HG02852 (cell line): ENCODE measurements at regions not wholly inside any gene's neighbourhood (a gene's known extent, or its start where the extent isn't known, plus 50 kb on each side); places are given as distances from the start of the nearest gene placed in this dataset.

Experiments
- ATAC-seq: cut with Tn5 transposase; IDR thresholded peaks from one replicate; pipeline ENCODE4 v1.9.1; 2021; ENCODE audit warnings: mild to moderate bottlenecking, moderate library complexity; ENCODE audit not compliant: unreplicated experiment

DNA sequence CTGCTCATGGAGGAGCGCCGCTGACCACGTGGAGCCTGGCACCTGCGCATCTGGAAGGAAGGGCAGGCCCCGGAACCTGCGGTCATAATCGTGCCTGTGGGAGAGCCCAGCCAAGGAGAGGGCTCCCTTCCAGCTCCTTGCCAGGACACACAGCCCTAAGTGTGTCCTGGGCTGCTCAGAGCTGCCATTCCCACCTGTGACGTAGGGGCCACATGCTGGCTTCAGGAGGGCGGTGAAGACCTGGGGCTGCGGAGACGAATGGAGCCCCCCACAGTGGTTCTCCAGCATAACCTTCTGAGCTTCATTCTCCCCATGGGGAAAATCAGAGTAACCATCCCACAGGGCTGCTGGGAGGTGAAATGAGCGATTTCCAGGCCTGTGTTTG lies 127.6 kb upstream of the CHST15 start:
- no peak for ATAC-seq

DNA sequence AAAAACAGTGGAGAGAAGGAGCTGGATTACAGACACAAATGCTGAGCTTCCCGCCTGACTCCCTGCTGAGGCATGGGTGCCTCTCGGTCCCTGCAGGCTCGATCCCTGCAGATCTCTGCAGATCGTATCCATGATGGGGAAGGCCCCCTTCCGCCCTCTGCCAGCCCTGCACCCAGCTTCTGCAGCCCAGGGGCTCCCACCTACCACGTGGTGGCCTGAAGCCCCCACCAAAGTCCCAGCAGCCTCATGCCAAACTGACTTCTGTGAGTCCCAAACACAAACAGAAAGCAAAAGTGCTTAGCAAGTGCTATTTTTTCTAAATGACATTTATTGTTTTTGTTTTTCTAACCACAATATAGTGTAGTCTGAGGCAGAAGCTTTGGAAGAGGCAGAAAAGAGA lies 127.1 kb upstream of the CHST15 start:
- no peak for ATAC-seq

DNA sequence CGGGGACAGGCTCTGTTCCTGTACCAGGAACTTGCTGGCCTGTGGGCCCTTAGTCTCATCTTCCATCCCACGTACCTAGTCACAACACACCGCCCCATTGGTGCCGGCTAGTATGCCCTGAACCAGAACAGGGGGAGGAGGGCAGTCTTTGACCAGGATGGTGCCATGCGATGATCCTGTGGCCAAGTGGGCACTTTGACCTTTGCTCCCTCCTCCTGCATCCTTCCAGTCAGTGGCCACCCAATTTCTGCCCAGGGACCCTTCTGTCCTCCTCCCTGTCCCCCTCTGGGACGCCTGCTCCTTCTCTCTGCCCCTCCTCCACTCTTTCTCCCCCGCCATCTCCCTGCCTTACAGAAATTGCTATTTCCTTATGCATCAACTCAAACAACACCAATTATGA lies 126.3 kb upstream of the CHST15 start:
- no peak for ATAC-seq

DNA sequence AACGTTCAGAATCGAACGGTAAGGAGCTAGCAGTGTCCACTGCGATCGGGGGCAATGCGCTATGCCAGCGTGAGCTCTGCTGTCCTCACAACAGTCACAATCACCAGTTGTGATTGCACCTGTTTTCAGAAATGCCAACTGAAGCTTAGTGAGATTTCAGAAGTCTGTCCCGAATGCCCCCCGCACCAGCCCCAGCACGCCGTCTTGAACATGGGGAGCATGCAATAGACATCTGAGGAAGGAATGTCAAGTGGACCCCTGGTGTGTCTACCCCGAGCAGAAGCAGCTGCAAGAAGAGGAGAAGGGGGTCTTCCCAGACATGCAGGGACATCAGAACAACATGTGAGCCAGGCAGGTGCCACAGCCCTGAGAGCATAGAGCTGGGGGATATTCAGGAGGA lies 125.7 kb upstream of the CHST15 start:
- no peak for ATAC-seq

DNA sequence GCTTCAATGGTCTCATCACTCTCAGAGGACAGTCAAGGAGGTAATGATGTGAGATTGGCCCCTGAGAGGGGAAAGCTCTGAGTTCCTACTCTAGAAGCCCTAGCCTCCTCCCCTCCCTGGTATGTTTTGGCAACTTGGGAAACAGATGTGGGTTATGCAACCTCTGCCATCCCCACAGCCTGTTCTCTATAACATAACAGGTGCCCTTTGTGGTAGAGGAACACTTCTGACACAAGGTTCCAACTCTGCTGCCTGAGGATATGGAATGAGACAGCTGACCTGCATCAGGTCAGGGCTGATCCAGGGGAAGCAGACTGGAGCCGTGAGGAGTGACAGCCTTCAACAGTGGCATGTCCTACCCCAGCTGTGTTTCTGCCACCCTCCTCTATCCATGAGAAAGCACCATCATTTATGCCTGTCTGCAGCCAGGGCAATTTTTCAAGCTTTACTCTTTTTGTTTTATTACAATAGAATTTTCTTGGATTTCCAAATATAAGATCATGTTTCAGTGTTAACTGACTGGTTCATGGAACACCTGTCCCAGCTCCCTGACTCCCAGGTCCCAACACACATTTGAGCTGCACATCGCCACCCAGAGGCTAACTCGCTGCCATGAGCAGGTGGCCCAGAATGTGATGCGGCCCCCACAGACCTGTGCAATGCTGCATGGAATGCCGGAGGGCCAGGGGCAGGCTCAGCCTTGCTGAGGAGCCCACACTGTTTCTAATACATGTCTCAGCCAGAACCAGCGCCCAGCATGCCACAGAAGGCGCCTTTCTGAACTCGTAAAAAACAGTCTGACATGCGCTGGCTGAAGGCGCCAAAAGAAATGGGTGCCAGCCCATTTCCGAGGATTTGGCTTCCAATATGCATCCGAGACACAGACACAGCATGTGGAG lies 124.8 kb upstream of the CHST15 start:
- no peak for ATAC-seq

DNA sequence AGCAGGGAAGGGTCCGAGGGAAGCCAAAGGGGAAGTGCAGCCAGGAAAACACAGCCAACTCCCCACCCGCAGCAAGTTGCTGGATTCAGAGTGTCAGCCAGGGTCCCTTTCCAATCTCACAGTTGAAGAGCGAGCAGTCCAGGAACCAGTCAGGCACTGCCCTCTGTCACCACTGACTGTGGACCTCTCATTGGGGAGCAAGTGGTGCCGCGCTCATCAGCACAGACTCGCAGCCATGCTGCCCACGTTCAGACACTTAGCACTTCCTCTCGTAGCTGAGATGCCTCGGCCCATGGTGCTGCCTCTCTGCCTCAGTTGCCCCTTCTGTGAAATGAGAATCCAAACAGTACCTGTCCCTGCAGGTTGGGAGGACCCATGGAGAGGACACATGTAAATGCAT lies 123.6 kb upstream of the CHST15 start:
- no peak for ATAC-seq

DNA sequence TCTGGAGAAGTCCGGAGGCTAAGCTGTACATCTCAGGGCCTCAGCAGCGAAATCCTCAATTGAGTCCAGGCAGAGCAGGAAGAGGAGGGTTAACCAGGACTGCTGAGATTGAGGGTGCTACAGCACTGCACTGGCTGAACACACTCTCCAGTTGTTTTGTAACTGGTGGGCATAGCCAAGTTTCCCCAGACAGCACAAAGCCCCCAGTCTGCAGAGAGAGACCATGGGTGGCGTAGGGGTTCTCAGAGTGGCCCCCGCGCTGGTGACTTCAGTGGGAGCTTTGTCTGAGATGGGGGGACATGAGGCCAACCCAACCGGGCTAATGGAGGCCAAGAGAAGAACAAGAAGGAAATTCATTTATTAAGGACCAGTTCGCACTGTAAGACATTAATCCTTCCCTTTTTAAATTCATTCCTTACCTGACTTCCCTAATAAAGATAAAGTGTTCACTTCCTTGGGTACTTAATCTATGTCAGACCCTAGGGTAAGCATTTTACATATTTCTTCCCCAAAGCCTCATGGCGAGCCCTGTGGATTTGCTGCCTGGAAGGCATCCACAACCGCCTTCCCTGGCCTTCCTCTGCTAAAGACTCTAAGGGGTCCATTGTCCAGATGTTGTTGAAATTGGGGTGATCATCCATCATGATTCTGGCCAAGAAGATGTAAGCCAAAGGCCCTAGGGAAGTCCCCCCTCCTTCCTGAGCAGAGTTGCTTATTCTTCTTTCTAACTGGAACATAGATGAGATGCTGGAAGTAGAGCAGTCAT lies 121.4 kb upstream of the CHST15 start:
- ATAC-seq, result no peak

DNA sequence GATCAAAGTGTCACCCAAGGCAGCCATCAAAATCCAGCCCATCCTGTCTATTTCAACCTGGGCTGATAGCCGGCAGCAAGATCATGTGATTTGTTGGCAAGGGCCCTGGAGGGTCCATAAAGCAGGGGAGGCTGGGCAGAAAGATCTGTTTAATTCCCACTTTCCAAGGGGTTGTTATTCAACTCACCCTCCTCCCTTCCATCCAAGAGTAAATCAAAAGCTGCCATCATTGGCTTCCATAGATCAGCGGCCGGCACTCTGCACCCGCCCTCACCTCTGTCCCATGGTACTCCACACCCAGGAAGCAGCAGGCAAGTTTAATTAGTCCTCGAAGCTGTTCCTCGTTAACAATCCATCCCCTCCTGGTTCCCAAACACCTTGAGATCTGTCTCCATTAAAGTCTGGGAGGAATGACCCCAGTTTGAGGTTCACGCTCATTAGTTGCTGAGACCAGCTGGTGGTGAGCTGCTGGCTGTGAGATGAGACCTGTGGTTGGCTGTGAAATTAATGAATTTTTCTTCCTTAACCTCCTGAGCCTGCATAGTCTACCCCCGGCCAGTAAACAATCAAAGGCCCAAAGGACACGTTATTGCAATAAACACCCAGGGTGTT lies 120.6 kb upstream of the CHST15 start:
- ATAC-seq, result no peak

DNA sequence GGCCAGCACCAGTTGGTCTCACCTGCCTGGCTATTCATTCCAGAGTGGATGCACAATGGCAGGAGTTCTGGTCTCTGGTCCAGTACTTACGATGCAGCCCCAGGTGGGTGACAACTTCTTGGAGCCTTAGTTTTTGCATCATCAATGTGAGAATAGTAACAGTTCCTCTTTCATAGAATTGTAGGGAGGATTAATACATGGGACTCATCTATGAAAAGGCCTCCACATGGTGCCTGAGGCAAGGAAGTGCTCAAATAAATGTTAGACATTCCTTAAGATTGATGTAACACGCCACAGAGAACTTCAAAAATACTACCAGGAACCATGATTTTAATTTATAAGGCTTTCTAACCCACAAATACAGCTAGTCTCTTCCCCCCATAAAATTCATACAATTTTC lies 120.1 kb upstream of the CHST15 start:
- no peak for ATAC-seq

DNA sequence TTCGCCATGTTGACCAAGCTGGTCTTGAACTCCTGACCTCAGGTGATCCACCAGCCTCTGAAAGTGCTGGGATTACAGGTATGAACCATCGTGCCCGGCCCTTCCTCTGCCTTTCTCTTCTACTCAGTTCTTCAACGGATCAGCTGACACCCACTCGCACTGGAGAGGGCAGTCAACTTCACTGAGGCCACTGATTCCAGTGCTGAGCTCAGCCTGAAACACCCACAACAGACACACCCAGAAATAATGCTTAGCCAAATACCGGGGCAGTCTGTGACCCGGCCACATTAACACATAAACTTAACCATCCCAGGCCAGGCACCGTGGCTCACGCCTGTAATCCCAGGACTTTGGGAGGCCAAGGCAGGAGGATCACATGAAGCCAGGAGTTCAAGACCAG lies 119.3 kb upstream of the CHST15 start:
- ATAC-seq, result no peak

DNA sequence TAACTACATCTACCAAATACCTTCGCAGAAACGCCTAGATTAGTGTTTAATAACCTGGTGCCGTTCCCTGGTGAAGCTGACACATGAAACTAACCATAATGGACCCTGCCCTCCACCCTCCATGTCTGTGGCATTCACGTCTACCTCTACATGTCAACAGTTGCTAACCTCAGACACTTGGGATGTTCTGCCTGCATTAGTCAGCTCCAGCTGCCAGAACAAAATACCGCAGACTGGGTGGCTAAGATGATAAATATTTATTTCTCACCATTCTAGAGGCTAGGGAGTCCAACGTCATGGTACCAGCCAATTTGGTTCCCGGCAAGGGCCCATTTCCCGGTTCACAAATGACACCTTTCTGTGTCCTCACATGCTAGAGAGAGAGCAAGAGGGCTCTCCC lies 118.5 kb upstream of the CHST15 start:
- ATAC-seq, result no peak

DNA sequence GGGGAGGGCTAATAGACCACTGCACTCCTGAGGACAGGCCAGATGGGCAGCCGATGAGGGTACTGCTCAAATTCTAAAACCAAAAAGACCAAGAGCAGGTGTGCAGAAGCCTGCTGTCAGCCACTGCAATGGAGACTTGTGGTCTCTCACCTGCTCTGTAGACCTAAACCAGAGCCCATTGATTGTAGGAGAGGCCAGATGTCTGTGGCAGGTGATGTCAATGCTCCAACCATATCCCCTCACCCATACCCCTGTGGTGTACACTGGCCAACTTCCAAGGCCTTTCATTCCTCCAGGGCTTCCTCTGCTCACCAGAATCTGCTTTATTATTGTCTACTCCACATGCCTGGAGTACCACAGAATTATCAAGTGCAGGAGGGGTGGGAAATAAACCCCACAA lies 116.9 kb upstream of the CHST15 start:
- no peak for ATAC-seq

DNA sequence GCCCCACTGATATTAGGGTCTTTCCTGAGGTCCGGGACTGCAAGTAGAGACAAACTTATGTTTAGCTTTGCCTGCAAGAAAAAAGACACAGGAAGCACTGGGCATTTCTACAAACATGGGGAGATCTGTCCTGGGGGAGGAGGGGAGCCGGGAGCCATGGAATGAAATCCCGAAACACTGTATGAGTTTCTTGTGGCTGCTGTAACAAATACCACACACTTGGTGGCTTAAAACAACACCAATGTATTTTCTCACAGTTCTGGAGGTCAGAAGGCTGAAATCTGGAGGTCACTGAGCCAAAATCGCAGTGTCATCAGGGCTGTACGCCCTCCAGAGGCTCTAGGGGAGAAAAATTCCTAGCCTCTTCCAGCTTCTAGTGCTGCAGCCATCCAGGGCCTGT lies 114.0 kb upstream of the CHST15 start:
- ATAC-seq, result no peak

DNA sequence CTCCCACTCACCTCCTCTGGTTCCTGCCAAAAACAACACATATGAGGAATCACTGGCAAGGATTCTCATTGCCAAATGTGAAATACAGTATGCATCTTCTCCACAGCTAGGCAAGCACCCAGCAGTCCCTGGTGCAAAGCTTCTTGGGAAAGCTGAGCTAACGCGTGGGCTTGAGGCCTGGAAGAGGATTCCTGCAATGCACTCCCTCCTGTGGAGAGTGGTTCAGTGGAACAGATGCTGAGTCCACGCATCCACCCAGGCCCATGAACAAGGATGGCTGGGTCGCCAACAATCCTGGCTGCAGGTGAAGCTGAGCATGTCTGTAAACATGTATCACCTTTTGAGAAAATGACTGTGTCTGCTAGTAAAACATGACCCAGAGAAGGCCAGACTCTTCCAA lies 113.2 kb upstream of the CHST15 start:
- ATAC-seq, result no peak

DNA sequence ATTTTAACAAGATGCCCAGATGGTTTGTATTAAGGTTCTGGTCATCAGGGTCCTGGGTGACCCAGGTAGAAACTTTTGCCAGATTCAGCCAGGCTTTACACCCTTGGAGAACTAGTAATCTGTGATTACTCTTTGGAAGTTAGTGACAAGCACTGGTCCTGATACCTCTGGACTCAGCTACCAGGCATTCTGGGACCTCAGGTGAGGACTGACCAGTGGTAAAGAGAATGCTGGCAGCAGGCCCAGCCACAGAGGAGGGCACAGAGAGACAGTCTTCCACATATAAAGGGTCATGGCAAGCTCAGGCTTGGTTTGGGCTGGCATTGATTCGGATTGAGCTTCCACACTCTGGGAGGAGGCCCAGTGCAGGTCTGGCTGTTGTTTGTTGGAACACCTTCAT lies 112.0 kb upstream of the CHST15 start:
- no peak for ATAC-seq

DNA sequence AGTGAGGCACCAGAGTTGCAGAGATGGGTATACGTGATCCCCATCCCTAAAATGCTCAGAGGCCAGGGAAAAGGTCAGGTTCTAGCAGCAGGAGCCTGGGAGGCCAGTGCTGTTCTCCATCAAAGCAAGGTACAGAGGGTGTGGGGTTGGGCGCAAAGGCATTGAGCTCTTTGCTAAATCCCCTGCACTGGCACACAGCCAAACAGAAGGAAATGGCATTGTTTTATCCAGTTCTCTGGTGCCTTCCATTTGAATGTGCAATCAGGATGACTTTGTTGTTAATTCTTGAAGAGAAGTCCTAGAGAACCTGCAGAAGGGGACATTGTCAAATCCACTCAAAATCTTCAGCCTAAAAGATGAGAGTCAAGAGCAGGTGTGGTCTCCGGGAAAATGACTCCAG lies 111.3 kb upstream of the CHST15 start:
- no peak for ATAC-seq

DNA sequence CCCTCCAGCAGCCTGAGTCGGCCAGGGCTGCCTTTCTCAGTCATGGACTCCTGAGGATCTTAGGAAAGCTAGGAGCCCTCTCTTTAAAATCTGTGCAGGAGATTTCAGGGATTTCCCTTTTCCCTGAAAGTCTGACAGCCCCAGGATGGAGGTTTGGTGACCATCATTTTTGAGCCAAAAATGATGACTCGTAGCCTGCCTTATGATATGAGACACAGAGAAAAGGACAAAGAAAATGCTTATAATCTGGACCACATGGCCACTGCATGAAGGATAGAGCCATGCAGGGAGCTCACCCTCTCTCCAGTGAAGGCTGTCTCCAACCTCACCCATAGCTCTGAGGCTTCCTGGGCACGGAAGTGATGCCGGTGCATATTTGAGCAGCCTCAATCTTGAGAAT lies 106.6 kb upstream of the CHST15 start:
- no peak for ATAC-seq

DNA sequence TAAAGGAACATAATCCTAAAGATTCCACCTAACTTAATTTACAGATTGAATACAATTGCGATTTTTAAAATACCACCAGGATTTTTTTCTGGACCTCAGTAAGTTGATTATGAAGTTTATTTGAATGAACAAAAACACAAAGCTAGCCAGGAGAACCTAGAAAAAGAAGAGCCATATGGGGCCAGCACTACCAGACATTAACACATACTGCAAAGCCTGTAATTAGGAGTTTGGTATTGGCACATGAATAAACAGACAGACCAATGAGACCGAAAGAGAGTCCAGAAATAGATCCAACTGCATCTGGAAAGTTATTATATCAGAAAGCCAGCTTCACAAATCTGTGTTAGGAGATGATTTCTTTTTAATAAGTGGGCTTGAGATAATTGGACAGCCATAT lies 105.5 kb upstream of the CHST15 start:
- no peak for ATAC-seq

DNA sequence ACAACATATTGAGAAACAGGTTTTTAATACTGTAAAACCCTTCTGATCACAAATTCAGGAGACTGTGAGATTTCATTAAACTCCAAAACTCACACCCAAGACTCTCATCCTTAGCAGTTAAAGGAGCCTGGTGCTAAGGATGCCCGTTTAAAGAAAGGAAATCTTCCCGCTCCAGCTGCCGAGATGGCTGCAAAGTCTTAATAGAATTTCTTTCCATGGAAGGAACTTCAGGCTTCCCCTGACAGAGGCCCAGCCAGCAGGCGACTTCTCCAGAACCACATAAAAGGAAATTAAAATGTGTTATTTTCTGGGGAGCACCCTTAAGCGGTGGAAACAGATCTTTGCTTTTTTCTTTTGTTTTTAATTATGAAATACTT lies 104.7 kb upstream of the CHST15 start:
- no peak for ATAC-seq

DNA sequence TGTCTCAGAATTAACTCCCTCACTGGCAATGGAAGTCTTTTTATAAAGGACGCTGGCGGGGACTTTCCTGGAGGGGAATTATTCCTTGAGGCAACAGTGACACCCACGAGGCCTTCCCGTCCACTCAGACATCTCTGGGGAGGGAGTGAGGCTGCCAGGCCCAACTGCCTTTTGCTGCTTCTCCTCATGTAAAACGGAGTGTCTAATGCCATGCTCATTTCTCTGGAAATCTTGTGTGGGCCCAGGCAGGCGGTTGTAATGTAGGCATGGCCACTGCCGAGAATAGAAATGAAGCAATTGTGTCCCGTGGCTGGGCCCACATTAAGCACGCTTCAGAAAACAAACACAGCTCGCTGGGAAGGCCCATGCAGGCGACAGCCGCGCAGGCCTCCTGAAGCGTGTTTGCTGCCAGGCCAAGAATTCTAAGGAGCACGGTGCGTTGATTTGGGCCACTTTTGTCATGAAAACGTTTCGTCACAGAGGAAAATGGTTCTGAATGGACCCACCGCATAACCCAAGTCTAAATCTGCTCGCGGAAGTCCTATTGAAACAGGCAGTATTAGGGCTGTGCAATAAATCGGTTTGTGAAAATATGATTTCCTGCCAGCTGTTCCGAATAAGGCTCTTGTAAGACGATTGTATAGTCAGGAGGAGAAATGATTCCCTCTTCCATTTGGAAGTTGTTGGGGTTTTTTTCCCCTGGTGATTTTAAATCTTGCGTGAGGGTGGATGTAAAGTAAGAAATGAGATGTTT lies 104.2 kb upstream of the CHST15 start:
- no peak for ATAC-seq

DNA sequence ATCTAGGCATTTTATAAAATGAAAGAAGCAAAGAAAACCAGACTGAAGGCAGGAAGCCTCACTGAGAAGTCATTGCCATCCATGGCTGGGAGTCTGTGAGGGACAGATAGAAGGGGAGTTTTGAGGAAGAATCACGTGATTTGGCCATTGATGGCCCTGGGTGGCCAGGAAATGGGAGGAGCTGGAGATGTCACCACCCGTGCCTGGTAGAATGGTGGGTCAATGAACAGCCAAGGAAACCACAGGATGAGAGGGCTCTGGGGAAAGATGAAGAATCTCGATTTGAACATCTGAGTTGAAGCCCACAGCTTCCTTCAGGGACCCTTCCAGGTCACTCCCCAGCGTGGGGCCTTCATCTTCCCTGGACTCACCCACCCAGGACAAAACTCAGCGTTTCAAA lies 103.3 kb upstream of the CHST15 start:
- no peak for ATAC-seq
